GM19025 (cell line): ENCODE measurements at regions not wholly inside any gene's neighbourhood (a gene's known extent, or its start where the extent isn't known, plus 50 kb on each side); places are given as distances from the start of the nearest gene placed in this dataset.
"Not testable (repeated sequence)": the region's sequence is repeated elsewhere in the genome, so short reads cannot be mapped to it uniquely, and the experiment has no call there.

Experiments
- ATAC-seq: cut with Tn5 transposase; IDR thresholded peaks from one replicate; pipeline ENCODE4 v1.9.1; 2021; ENCODE audit warnings: mild to moderate bottlenecking, low read depth, moderate library complexity; ENCODE audit not compliant: unreplicated experiment

- not testable (repeated sequence) for ATAC-seq
Observed at GRCh38 chr6:86872810-86873209, 64.5 kb upstream of the HTR1E start.

- ATAC-seq = no peak
Observed at GRCh38 chr6:86871681-86872080, 65.6 kb upstream of the HTR1E start.

GRCh38 chr6:86869500-86869899 is 67.8 kb upstream of the HTR1E start:
- ATAC-seq = no peak

GRCh38 chr6:86859513-86859912 is 77.8 kb upstream of the HTR1E start:
- no peak for ATAC-seq

- no peak for ATAC-seq
Observed at GRCh38 chr6:86858970-86859369, 78.4 kb upstream of the HTR1E start.

GRCh38 chr6:86857783-86858182 is 79.5 kb upstream of the HTR1E start:
- no peak for ATAC-seq

GRCh38 chr6:86856937-86857563 is 80.3 kb upstream of the HTR1E start:
- peak; percentile 52 for ATAC-seq

- no peak for ATAC-seq
Observed at GRCh38 chr6:86856379-86856778, 80.9 kb upstream of the HTR1E start.

- ATAC-seq = no peak
Observed at GRCh38 chr6:86848986-86849385, 88.3 kb upstream of the HTR1E start.

- no peak for ATAC-seq
Observed at GRCh38 chr6:86832686-86833085, 104.6 kb upstream of the HTR1E start.

GRCh38 chr6:86825436-86825835 is 111.9 kb upstream of the HTR1E start:
- ATAC-seq = no peak

- ATAC-seq = no peak
Observed at GRCh38 chr6:86822747-86823146, 114.6 kb upstream of the HTR1E start.

GRCh38 chr6:86820750-86821149 is 116.6 kb upstream of the HTR1E start:
- no peak for ATAC-seq

- ATAC-seq = no peak
Observed at GRCh38 chr6:86793649-86794048, 143.7 kb upstream of the HTR1E start.

GRCh38 chr6:86791476-86791875 is 145.9 kb upstream of the HTR1E start:
- ATAC-seq = no peak

GRCh38 chr6:86789779-86790411 is 147.4 kb upstream of the HTR1E start:
- no peak for ATAC-seq

- no peak for ATAC-seq
Observed at GRCh38 chr6:86782328-86782727, 155.0 kb upstream of the HTR1E start.

- no peak for ATAC-seq
Observed at GRCh38 chr6:86780923-86781322, 156.4 kb upstream of the HTR1E start.

- ATAC-seq = no peak
Observed at GRCh38 chr6:86775893-86776292, 161.4 kb upstream of the HTR1E start.

- no peak for ATAC-seq
Observed at GRCh38 chr6:86765211-86765610, 172.1 kb upstream of the HTR1E start.

- ATAC-seq = not testable (repeated sequence)
Observed at GRCh38 chr6:86759953-86760352, 177.4 kb upstream of the HTR1E start.

GRCh38 chr6:86756640-86757229 is 180.6 kb upstream of the HTR1E start:
- ATAC-seq = no peak
